GM12878 (cell line): ENCODE measurements at regions not wholly inside any gene's neighbourhood (a gene's known extent, or its start where the extent isn't known, plus 50 kb on each side); places are given as distances from the start of the nearest gene placed in this dataset.

Source experiments
- CTCF ChIP-seq, 3 experiments: IDR thresholded peaks in 2 of 3; conservative IDR thresholded peaks in 1 of 3; 2 replicates each; pipeline ENCODE4 v1.5.1; 2011; ENCODE audit warnings: low read depth in 3 of 3, low read length in 3 of 3, mild to moderate bottlenecking in 3 of 3, control low read depth in 2 of 3, moderate library complexity in 2 of 3, inconsistent platforms in 1 of 3, mixed read lengths in 1 of 3; ENCODE audit not compliant: control insufficient read depth in 2 of 3, insufficient read depth in 1 of 3; ENCODE audit errors: extremely low read depth in 1 of 3
- MEF2B ChIP-seq: fragments of 450-650 bp; IDR thresholded peaks from 2 replicates; pipeline ENCODE4 v1.6.1; 2018; ENCODE audit warnings: mild to moderate bottlenecking, moderate library complexity; ENCODE audit not compliant: partially characterized antibody, poor library complexity, severe bottlenecking
- ZNF24 ChIP-seq: fragments of 450-650 bp; IDR thresholded peaks from 2 replicates; pipeline ENCODE4 v1.6.1; 2017; ENCODE audit warnings: antibody characterized with exemption, mild to moderate bottlenecking

GRCh38 chr4:1512051-1512737 is 106.0 kb upstream of the NKX1-1 start:
- TF ChIP-seq CTCF (IDR thresholded peaks at IDR 0.05 in 2 of 3, conservative IDR thresholded peaks at IDR 0.05 in 1 of 3; ENCODE audit: control insufficient read depth in 2 of 3, extremely low read depth in 1 of 3, insufficient read depth in 1 of 3, low read depth in 3 of 3, low read length in 3 of 3) (no peak), ZNF24 (no peak), MEF2B (no peak)
